PC-3 (cell line): ENCODE measurements at regions not wholly inside any gene's neighbourhood (a gene's known extent, or its start where the extent isn't known, plus 50 kb on each side); places are given as distances from the start of the nearest gene placed in this dataset.
"Not testable (repeated sequence)": the region's sequence is repeated elsewhere in the genome, so short reads cannot be mapped to it uniquely, and the experiment has no call there.

Source experiments
- ATAC-seq: fragments of 200-7000 bp; cut with Tn5 transposase; 2 replicates; pipeline ENCODE4 v1.9.1; 2020; ENCODE audit warnings: mild to moderate bottlenecking, moderate library complexity
- BruUV-seq: library from RNA; stranded (reverse); fragments of 400-500 nt; replicated peaks from 2 replicates; lab custom pipeline; 2021; lab: Mats Ljungman, UMichigan
- CTCF ChIA-PET: fragments of 300-600 bp; sonication (Branson Sonifier 250); formaldehyde crosslinking; loops from one replicate; lab custom pipeline; 2022; ENCODE audit warnings: antibody characterized with exemption; lab: Charles Lee
- POLR2A ChIA-PET: fragments of 300-600 bp; sonication (Branson Sonifier 250); formaldehyde crosslinking; loops from one replicate; lab custom pipeline; 2022; ENCODE audit warnings: antibody characterized with exemption; ENCODE audit not compliant: unreplicated experiment; lab: Charles Lee
- DNase-seq: peaks from one replicate; pipeline ENCODE4 v3.0.0-alpha.2; 2015
- H2AFZ ChIP-seq: fragments of 300-600 bp; sonication (generic); 2 replicates; pipeline ENCODE4 v1.6.0; 2016; ENCODE audit warnings: antibody characterized with exemption, low read length
- H3F3A ChIP-seq: fragments of 300-600 bp; sonication (generic); one replicate; pipeline ENCODE4 v1.6.0; 2017; ENCODE audit warnings: antibody characterized with exemption, low read length, control low read depth, mild to moderate bottlenecking; ENCODE audit not compliant: unreplicated experiment
- H3K27ac ChIP-seq: fragments of 300-600 bp; sonication (generic); 2 replicates; pipeline ENCODE4 v1.5.1; 2016; ENCODE audit warnings: mild to moderate bottlenecking, low read length
- H3K27me3 ChIP-seq: fragments of 300-600 bp; sonication (generic); 2 replicates; pipeline ENCODE4 v1.6.1; 2016; ENCODE audit warnings: low read length, mixed read lengths
- H3K36me3 ChIP-seq: fragments of 300-600 bp; sonication (generic); 2 replicates; pipeline ENCODE4 v1.6.1; 2016; ENCODE audit warnings: low read depth, mixed run types, low read length, mixed read lengths
- H3K4me1 ChIP-seq: fragments of 300-600 bp; sonication (generic); 2 replicates; pipeline ENCODE4 v1.5.1; 2016; ENCODE audit warnings: low read length; ENCODE audit not compliant: insufficient read depth
- H3K4me2 ChIP-seq: fragments of 300-600 bp; sonication (generic); 2 replicates; pipeline ENCODE4 v1.6.0; 2016; ENCODE audit warnings: low read length
- H3K4me3 ChIP-seq: fragments of 300-600 bp; sonication (generic); 2 replicates; pipeline ENCODE4 v1.5.1; 2016; ENCODE audit warnings: mild to moderate bottlenecking, low read length, mixed read lengths
- H3K79me2 ChIP-seq: fragments of 300-600 bp; sonication (generic); 2 replicates; pipeline ENCODE4 v1.6.1; 2017; ENCODE audit warnings: low read length, mixed read lengths
- H3K9ac ChIP-seq: fragments of 300-600 bp; sonication (generic); 2 replicates; pipeline ENCODE4 v1.6.0; 2016; ENCODE audit warnings: mild to moderate bottlenecking, low read length
- H3K9me2 ChIP-seq: fragments of 300-600 bp; sonication (generic); replicated peaks from 2 replicates; pipeline ENCODE4 v1.6.1; 2016; ENCODE audit warnings: mixed run types, low read length, mixed read lengths
- H3K9me3 ChIP-seq: fragments of 300-600 bp; sonication (generic); 2 replicates; pipeline ENCODE4 v1.6.1; 2016; ENCODE audit warnings: low read length, mixed read lengths
- H4K20me1 ChIP-seq: fragments of 300-600 bp; sonication (generic); 2 replicates; pipeline ENCODE4 v1.6.1; 2016; ENCODE audit warnings: low read length, mixed read lengths
- EZH2 ChIP-seq: fragments of 300-600 bp; sonication (generic); IDR thresholded peaks from one replicate; pipeline ENCODE4 v1.6.1; 2017; ENCODE audit warnings: antibody characterized with exemption, mild to moderate bottlenecking, low read length; ENCODE audit not compliant: unreplicated experiment
- EZH2phosphoT487 ChIP-seq: fragments of 300-600 bp; sonication (generic); IDR thresholded peaks from 2 replicates; pipeline ENCODE4 v1.6.1; 2018; ENCODE audit warnings: mild to moderate bottlenecking, antibody characterized with exemption, low read length, borderline replicate concordance
- intact Hi-C: fragments of 100-400 bp; cut with micrococcal nuclease; formaldehyde crosslinking; loops from 2 replicates; pipeline ENCODE4 v1.9.0; 2023
- TF ChIP-seq, protein P1 (sequence below): fragments of 300-600 bp; sonication (generic); conservative IDR thresholded peaks from 2 replicates; pipeline ENCODE4 v1.5.1; 2017; ENCODE audit warnings: antibody characterized with exemption, low read depth, mild to moderate bottlenecking, low read length

DNA sequence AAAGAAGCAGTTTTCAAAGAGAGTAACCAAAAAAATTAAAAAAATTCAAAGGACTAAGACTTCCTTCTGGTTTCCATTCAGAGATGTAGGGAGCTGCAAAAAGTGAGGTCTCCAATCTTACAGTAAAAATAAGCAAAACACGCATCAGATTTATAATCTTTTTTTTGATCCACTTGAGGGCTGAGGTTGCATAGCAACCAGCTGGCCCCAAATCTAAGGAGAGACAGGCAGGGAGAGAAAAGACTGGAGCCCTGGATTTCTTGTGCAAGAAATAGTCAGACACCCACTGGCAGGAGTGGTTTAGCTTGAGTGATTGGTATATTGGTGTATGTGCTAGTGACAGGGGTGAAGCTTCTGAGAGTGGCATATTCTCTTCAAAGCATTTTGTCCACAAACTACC, 135.9 kb upstream of the FUT9 start:
- no peak for DNase-seq
- H3F3A ChIP-seq, result no peaks in the 10 kb centered on the region
- H4K20me1 ChIP-seq, result no peaks in the 10 kb centered on the region
- H3K9me2 ChIP-seq, result no peaks in the 10 kb centered on the region
- no peaks in the 10 kb centered on the region for H3K27me3 ChIP-seq
- ChIA-PET POLR2A (no interaction called here), CTCF (no interaction called here)
- no peak for ATAC-seq
- no peak overlapping the region for H2AFZ ChIP-seq
- TF ChIP-seq, protein P1, sequence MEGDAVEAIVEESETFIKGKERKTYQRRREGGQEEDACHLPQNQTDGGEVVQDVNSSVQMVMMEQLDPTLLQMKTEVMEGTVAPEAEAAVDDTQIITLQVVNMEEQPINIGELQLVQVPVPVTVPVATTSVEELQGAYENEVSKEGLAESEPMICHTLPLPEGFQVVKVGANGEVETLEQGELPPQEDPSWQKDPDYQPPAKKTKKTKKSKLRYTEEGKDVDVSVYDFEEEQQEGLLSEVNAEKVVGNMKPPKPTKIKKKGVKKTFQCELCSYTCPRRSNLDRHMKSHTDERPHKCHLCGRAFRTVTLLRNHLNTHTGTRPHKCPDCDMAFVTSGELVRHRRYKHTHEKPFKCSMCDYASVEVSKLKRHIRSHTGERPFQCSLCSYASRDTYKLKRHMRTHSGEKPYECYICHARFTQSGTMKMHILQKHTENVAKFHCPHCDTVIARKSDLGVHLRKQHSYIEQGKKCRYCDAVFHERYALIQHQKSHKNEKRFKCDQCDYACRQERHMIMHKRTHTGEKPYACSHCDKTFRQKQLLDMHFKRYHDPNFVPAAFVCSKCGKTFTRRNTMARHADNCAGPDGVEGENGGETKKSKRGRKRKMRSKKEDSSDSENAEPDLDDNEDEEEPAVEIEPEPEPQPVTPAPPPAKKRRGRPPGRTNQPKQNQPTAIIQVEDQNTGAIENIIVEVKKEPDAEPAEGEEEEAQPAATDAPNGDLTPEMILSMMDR, result no peak
- no peak for TF ChIP-seq EZH2
- TF ChIP-seq EZH2phosphoT487, result no peak
- H3K79me2 ChIP-seq, result no peaks in the 10 kb centered on the region
- H3K4me3 ChIP-seq, result no peak overlapping the region
- H3K9ac ChIP-seq, result no peak overlapping the region
- no peaks in the 10 kb centered on the region for H3K9me3 ChIP-seq
- H3K4me2 ChIP-seq, result no peak overlapping the region
- intact Hi-C loops, result no loop called here
- no peak overlapping the region for H3K27ac ChIP-seq
- H3K36me3 ChIP-seq, result no peaks in the 10 kb centered on the region
- BruUV-seq, result no TSS peak
- H3K4me1 ChIP-seq, result no peaks in the 10 kb centered on the region

GRCh38 chr6:95882371-95882770, 133.4 kb upstream of the FUT9 start:
- no peaks in the 10 kb centered on the region for H3K9me3 ChIP-seq
- no peak overlapping the region for H3K27ac ChIP-seq
- ChIA-PET POLR2A (no interaction called here), CTCF (no interaction called here)
- no peak for TF ChIP-seq EZH2
- no peaks in the 10 kb centered on the region for H3K27me3 ChIP-seq
- intact Hi-C loops, result no loop called here
- H4K20me1 ChIP-seq, result no peaks in the 10 kb centered on the region
- no peaks in the 10 kb centered on the region for H3K36me3 ChIP-seq
- DNase-seq, result peak; percentile 6
- ATAC-seq, result no peak
- BruUV-seq, result no TSS peak
- H2AFZ ChIP-seq, result no peak overlapping the region
- no peak overlapping the region for H3K4me3 ChIP-seq
- no peak overlapping the region for H3K9ac ChIP-seq
- H3K79me2 ChIP-seq, result no peaks in the 10 kb centered on the region
- no peaks in the 10 kb centered on the region for H3K9me2 ChIP-seq
- H3F3A ChIP-seq, result no peaks in the 10 kb centered on the region
- H3K4me1 ChIP-seq, result no peaks in the 10 kb centered on the region
- H3K4me2 ChIP-seq, result no peak overlapping the region

- H3K79me2 ChIP-seq, H3K4me1 ChIP-seq, H3K36me3 ChIP-seq, intact Hi-C loops, H3F3A ChIP-seq, CTCF ChIA-PET, H3K27me3 ChIP-seq, H3K27ac ChIP-seq, ATAC-seq, H3K9ac ChIP-seq, DNase-seq, H3K4me2 ChIP-seq, POLR2A ChIA-PET, H3K9me2 ChIP-seq, H3K9me3 ChIP-seq, BruUV-seq, H2AFZ ChIP-seq, H4K20me1 ChIP-seq, H3K4me3 ChIP-seq: not testable (repeated sequence)
Measured at GRCh38 chr6:95888711-95889110, 127.1 kb upstream of the FUT9 start.

DNA sequence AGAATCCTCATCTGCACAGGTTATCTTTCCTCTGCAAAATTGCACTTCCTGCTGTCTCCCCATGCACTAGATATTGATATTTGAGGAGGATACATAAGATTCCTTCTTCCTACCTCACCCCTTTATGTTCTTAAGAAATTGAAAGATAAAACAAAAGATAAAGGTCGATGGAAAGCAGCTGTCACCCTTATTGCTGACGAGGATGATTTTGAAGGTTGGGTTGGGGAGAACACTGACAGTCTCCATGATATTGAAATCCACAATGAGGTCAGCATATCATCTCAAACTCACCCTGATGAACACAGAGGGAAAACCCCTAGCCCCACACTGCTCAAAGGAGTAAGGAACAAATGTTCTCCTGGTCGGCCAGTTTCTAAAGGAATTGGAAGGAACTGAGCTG, 110.6 kb upstream of the FUT9 start:
- H3K4me3 ChIP-seq, result no peak overlapping the region
- no peak for TF ChIP-seq EZH2
- TF ChIP-seq, protein P1, result no peak
- no peak for TF ChIP-seq EZH2phosphoT487
- no peak overlapping the region for H3K27ac ChIP-seq
- H3K9ac ChIP-seq, result no peak overlapping the region
- no peaks in the 10 kb centered on the region for H3K9me2 ChIP-seq
- H3K4me2 ChIP-seq, result no peak overlapping the region
- no peaks in the 10 kb centered on the region for H3K36me3 ChIP-seq
- DNase-seq (no peak), ATAC-seq (no peak)
- no peaks in the 10 kb centered on the region for H3K79me2 ChIP-seq
- no TSS peak for BruUV-seq
- H3F3A ChIP-seq, result no peaks in the 10 kb centered on the region
- CTCF ChIA-PET, result no interaction called here
- H2AFZ ChIP-seq, result no peak overlapping the region
- H3K9me3 ChIP-seq, result no peaks in the 10 kb centered on the region
- intact Hi-C loops, result no loop called here
- no peaks in the 10 kb centered on the region for H3K4me1 ChIP-seq
- POLR2A ChIA-PET, result interaction anchor here (0.6 kb wide), 1 partner anchor 837 kb away, joined by 3 read pairs; no protein-coding TSS in a partner anchor
- no peaks in the 10 kb centered on the region for H3K27me3 ChIP-seq
- H4K20me1 ChIP-seq, result no peaks in the 10 kb centered on the region
